Activated naive CD4-positive, alpha-beta T cell treated with anti-CD3 and anti-CD28 coated beads, Interleukin-2, amount 10 ng/mL, durations not matched to agents 7 days and 5 days (primary cell): ENCODE measurements at regions not wholly inside any gene's neighbourhood (a gene's known extent, or its start where the extent isn't known, plus 50 kb on each side); places are given as distances from the start of the nearest gene placed in this dataset.

Experiments
- CTCF ChIA-PET: fragments of 350-600 bp; sonication (Branson Sonifier 250); formaldehyde crosslinking; loops from one replicate; lab custom pipeline; 2021; ENCODE audit warnings: antibody characterized with exemption; lab: Charles Lee
- DNase-seq: peaks from one replicate; pipeline ENCODE4 v3.0.0-alpha.2; 2020
- H3K27ac Mint-ChIP-seq: one replicate; pipeline ENCODE4 v1.8.0; 2021; ENCODE audit warnings: mild to moderate bottlenecking, moderate library complexity, mixed read lengths
- H3K27me3 Mint-ChIP-seq: one replicate; pipeline ENCODE4 v1.8.0; 2021; ENCODE audit warnings: mild to moderate bottlenecking, mixed read lengths
- H3K36me3 Mint-ChIP-seq: one replicate; pipeline ENCODE4 v1.8.0; 2021; ENCODE audit warnings: mixed read lengths
- H3K4me1 Mint-ChIP-seq: one replicate; pipeline ENCODE4 v1.8.0; 2021; ENCODE audit warnings: mixed read lengths
- H3K4me3 Mint-ChIP-seq: one replicate; pipeline ENCODE4 v1.8.0; 2021; ENCODE audit warnings: mild to moderate bottlenecking, moderate library complexity, mixed read lengths
- H3K9me3 Mint-ChIP-seq: one replicate; pipeline ENCODE4 v1.8.0; 2021; ENCODE audit warnings: mixed read lengths

DNA sequence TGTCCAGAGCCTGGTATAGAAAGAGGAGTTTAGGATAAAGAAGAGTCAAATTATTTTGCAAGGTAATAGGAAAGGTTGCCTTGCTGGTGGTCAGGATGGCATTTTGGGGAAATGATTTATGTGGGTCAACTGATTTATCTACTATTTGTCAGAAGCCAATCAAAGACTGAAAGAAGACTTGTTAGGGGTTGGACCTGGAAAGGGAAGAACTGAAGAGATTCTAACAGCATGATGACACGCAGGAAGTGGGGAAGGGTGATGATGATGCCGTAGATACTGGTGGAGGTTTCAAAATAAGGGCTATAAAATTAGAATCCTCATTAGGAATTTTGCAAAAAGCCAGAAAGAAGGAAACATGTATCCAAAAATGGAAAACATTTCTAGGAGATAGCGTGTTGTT lies 60.7 kb upstream of the FGF14 start:
- no peaks in the 10 kb centered on the region for H3K36me3 Mint-ChIP-seq
- no peak overlapping the region for H3K27ac Mint-ChIP-seq
- no peak overlapping the region for H3K4me3 Mint-ChIP-seq
- no peak for DNase-seq
- CTCF ChIA-PET = no interaction called here
- no peaks in the 10 kb centered on the region for H3K9me3 Mint-ChIP-seq
- peaks cover 8% of the 10 kb centered on the region for H3K27me3 Mint-ChIP-seq
- H3K4me1 Mint-ChIP-seq = peaks cover under 1% of the 10 kb centered on the region

- no peak for DNase-seq
- Mint-ChIP-seq H3K4me1 (peaks cover 3% of the 10 kb centered on the region), H3K9me3 (no peaks in the 10 kb centered on the region), H3K4me3 (no peak overlapping the region), H3K36me3 (no peaks in the 10 kb centered on the region), H3K27ac (no peak overlapping the region), H3K27me3 (peaks cover 4% of the 10 kb centered on the region)
- CTCF ChIA-PET = interaction anchor here (0.5 kb wide), 1 partner anchor 14 kb away, joined by 3 read pairs; no protein-coding TSS in a partner anchor
Measured at GRCh38 chr13:102461302-102461701, 59.5 kb upstream of the FGF14 start.

DNA sequence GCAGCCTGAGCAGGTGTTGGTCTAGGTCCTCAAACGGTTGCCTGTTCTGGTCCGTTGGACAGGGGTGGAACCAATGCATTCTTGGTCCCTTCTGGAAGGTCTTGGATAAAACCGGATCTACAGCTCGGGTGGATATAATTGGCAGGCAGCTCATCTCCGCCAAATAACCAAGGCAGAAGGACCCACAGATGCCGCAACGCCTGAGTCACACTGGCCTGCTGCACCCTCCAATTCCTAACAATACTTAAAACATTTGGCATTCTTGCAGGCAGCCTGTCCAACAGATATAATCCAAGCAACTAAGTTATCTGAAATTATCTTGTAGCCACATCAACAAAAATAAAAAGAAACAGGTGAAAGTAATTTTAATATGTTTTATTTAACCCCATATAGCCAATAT lies 59.0 kb upstream of the FGF14 start:
- no peak for DNase-seq
- H3K27me3 Mint-ChIP-seq = peaks cover 4% of the 10 kb centered on the region
- H3K4me1 Mint-ChIP-seq = peaks cover 3% of the 10 kb centered on the region
- CTCF ChIA-PET = interaction anchor here (0.5 kb wide), 1 partner anchor 14 kb away, joined by 3 read pairs; no protein-coding TSS in a partner anchor
- no peak overlapping the region for H3K27ac Mint-ChIP-seq
- H3K9me3 Mint-ChIP-seq = no peaks in the 10 kb centered on the region
- H3K4me3 Mint-ChIP-seq = no peak overlapping the region
- no peaks in the 10 kb centered on the region for H3K36me3 Mint-ChIP-seq

- no peak for DNase-seq
- H3K9me3 Mint-ChIP-seq = no peaks in the 10 kb centered on the region
- CTCF ChIA-PET = no interaction called here
- H3K4me1 Mint-ChIP-seq = peaks cover 3% of the 10 kb centered on the region
- no peaks in the 10 kb centered on the region for H3K36me3 Mint-ChIP-seq
- H3K27ac Mint-ChIP-seq = no peak overlapping the region
- H3K4me3 Mint-ChIP-seq = no peak overlapping the region
- peaks cover 6% of the 10 kb centered on the region for H3K27me3 Mint-ChIP-seq
Measured at GRCh38 chr13:102452836-102453235, 51.0 kb upstream of the FGF14 start.
